DOHH2 (cell line): ENCODE measurements at regions not wholly inside any gene's neighbourhood (a gene's known extent, or its start where the extent isn't known, plus 50 kb on each side); places are given as distances from the start of the nearest gene placed in this dataset.

ENCODE experiments used
- EZH2phosphoT487 ChIP-seq: fragments of 200-600 bp; sonication (generic); IDR thresholded peaks from 2 replicates; pipeline ENCODE4 v1.6.1; 2017; ENCODE audit warnings: borderline replicate concordance, mild to moderate bottlenecking, antibody characterized with exemption, low read length, moderate library complexity, mixed read lengths
- TF ChIP-seq, protein P1 (sequence below): fragments of 200-600 bp; sonication (generic); IDR thresholded peaks from one replicate; pipeline ENCODE4 v1.5.1; 2014; ENCODE audit warnings: antibody characterized with exemption, mild to moderate bottlenecking, low read depth, low read length; ENCODE audit not compliant: poor library complexity, severe bottlenecking

DNA sequence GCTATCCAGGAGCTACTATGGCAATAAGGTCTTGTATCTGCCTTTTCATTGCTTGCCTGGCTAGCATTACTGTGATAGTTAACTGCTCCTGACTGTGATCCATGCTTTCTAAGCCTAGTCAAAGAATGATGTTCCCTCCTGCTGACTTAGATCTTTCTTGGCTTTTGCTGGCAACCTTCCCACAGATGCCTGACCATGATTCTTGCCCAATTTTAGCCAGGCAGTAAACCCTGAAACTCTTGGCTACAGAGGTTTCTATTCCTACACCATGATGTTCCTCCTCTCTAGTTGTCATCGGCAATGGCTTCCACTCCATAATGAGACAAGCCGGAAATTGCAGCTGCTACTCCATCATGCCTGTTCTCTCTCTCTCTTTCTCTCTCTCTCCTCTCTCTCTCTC is 238.1 kb downstream of the HAO1 start:
- TF ChIP-seq, protein P1, sequence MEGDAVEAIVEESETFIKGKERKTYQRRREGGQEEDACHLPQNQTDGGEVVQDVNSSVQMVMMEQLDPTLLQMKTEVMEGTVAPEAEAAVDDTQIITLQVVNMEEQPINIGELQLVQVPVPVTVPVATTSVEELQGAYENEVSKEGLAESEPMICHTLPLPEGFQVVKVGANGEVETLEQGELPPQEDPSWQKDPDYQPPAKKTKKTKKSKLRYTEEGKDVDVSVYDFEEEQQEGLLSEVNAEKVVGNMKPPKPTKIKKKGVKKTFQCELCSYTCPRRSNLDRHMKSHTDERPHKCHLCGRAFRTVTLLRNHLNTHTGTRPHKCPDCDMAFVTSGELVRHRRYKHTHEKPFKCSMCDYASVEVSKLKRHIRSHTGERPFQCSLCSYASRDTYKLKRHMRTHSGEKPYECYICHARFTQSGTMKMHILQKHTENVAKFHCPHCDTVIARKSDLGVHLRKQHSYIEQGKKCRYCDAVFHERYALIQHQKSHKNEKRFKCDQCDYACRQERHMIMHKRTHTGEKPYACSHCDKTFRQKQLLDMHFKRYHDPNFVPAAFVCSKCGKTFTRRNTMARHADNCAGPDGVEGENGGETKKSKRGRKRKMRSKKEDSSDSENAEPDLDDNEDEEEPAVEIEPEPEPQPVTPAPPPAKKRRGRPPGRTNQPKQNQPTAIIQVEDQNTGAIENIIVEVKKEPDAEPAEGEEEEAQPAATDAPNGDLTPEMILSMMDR: no peak
- no peak for TF ChIP-seq EZH2phosphoT487
